Glutamatergic neuron (in vitro differentiated cells): ENCODE measurements at regions not wholly inside any gene's neighbourhood (a gene's known extent, or its start where the extent isn't known, plus 50 kb on each side); places are given as distances from the start of the nearest gene placed in this dataset.

ENCODE experiments used
- DNase-seq: peaks from one replicate; pipeline ENCODE4 v3.0.0; 2022
- H3K27ac Mint-ChIP-seq: one replicate; pipeline ENCODE4 v1.8.0; 2020; ENCODE audit warnings: mild to moderate bottlenecking, mixed read lengths, inconsistent platforms; ENCODE audit not compliant: unreplicated experiment
- H3K27me3 Mint-ChIP-seq: one replicate; pipeline ENCODE4 v1.8.0; 2020; ENCODE audit warnings: mild to moderate bottlenecking, moderate library complexity, mixed read lengths, inconsistent platforms; ENCODE audit not compliant: unreplicated experiment
- H3K36me3 Mint-ChIP-seq: one replicate; pipeline ENCODE4 v1.8.0; 2020; ENCODE audit warnings: mild to moderate bottlenecking, mixed read lengths, inconsistent platforms; ENCODE audit not compliant: unreplicated experiment
- H3K4me1 Mint-ChIP-seq: one replicate; pipeline ENCODE4 v1.8.0; 2020; ENCODE audit warnings: mild to moderate bottlenecking, low read depth, mixed read lengths, inconsistent platforms; ENCODE audit not compliant: unreplicated experiment
- H3K4me3 Mint-ChIP-seq: one replicate; pipeline ENCODE4 v1.8.0; 2020; ENCODE audit warnings: mild to moderate bottlenecking, mixed read lengths, inconsistent platforms; ENCODE audit not compliant: unreplicated experiment
- H3K9me3 Mint-ChIP-seq: one replicate; pipeline ENCODE4 v1.8.0; 2020; ENCODE audit warnings: mild to moderate bottlenecking, moderate library complexity, mixed read lengths, inconsistent platforms; ENCODE audit not compliant: unreplicated experiment
- TF ChIP-seq, protein P1 (sequence below): fragments of 200-600 bp; sonication (generic); IDR thresholded peaks from one replicate; pipeline ENCODE4 v1.5.0; 2021; ENCODE audit not compliant: partially characterized antibody, unreplicated experiment

DNA sequence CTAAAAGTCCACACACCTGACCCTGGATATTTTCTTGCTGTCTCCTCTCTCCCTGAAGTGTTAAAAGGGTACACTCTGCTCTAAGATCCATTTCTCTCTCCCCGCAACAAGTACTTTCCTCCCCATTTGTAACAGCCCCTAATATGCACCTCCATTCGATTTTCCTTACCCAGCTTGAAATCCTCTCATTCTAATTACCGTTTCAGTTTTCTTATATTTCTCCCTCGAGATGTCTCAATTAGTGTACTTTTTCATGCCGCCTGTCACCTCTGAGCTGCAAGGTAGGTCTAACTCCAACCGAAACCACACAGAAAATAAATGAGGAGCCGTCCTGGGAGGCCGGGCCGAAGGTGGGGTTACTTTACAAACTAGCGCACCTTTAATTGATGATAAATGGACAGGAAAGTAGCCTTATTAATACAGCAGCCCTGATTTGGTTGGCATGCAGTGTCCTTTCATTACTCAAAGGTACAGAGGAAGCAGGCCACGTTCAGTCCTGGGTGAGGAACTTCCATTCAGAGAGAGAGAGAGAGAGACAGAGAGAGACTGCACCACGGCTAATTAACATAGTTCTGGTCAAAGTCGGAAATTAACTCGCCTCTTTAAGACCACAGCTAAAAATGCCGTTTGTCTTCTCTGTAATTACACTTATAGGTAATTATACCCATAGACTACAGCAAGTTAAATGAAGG is 319.9 kb downstream of the ARRDC4 start:
- H3K9me3 Mint-ChIP-seq: no peaks in the 10 kb centered on the region
- H3K36me3 Mint-ChIP-seq: peaks cover 4% of the 10 kb centered on the region
- no peak overlapping the region for H3K4me3 Mint-ChIP-seq
- H3K27me3 Mint-ChIP-seq: no peaks in the 10 kb centered on the region
- TF ChIP-seq, protein P1, sequence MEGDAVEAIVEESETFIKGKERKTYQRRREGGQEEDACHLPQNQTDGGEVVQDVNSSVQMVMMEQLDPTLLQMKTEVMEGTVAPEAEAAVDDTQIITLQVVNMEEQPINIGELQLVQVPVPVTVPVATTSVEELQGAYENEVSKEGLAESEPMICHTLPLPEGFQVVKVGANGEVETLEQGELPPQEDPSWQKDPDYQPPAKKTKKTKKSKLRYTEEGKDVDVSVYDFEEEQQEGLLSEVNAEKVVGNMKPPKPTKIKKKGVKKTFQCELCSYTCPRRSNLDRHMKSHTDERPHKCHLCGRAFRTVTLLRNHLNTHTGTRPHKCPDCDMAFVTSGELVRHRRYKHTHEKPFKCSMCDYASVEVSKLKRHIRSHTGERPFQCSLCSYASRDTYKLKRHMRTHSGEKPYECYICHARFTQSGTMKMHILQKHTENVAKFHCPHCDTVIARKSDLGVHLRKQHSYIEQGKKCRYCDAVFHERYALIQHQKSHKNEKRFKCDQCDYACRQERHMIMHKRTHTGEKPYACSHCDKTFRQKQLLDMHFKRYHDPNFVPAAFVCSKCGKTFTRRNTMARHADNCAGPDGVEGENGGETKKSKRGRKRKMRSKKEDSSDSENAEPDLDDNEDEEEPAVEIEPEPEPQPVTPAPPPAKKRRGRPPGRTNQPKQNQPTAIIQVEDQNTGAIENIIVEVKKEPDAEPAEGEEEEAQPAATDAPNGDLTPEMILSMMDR: no peak
- H3K4me1 Mint-ChIP-seq: no peaks in the 10 kb centered on the region
- H3K27ac Mint-ChIP-seq: no peak overlapping the region
- no peak for DNase-seq

DNA sequence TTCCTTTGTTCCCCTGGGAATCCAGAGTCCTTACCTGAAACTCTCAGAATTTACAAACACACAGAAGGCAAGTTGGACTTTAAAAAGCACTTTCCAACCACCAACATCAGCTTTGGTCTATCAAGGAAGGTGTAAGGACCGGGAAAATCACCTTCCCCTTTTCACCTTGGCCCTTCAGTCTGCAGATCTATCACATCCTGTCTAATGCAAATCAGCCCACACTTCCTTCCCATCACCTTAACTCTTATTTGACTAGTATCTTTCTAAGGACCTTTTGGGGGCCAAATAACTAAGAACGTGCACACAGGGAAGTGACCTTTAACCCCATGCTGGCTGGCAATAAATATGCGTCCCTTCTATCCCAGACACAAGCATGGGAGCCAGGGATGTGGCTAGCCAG is 320.6 kb downstream of the ARRDC4 start:
- TF ChIP-seq, protein P1: no peak
- Mint-ChIP-seq H3K27ac (no peak overlapping the region), H3K36me3 (peaks cover 4% of the 10 kb centered on the region)

DNA sequence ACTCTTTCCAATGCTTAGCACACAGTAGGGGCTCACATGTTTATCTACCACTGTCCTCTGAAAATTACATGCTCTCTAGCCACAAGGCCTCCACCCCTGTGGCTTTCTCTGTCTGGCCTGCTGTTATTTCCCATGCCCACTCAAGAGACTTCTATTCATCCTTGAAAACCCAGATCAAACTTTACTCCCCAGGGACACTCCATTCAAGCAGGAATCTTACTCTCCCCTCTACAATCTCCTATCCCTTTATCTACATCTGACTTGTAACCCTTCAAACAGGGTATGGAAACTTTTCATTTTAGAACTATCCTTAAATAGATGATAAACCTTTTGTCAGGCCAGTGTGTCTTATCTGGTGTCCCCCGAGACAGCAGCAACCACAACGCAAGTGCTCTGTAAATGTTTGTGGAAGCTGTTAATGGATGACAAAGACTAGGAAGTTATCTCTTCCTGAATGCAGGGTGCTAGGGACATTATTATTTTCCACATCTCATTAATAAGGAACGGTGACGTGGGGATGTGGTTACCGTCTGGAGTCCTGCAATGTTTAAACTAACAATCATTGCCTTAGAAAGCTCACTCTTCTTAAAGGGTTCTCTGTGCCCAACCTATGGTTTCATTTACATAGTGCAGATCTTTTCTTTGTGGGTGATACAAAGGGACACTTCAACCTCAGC is 322.3 kb downstream of the ARRDC4 start:
- Mint-ChIP-seq H3K4me3 (no peak overlapping the region), H3K27me3 (no peaks in the 10 kb centered on the region), H3K36me3 (no peaks in the 10 kb centered on the region), H3K27ac (no peak overlapping the region), H3K4me1 (no peaks in the 10 kb centered on the region), H3K9me3 (no peaks in the 10 kb centered on the region)
- DNase-seq: no peak
- TF ChIP-seq, protein P1: no peak

More for the DNA sequence above, 320.6 kb downstream of the ARRDC4 start:
- no peak for DNase-seq
- Mint-ChIP-seq H3K9me3 (no peaks in the 10 kb centered on the region), H3K27me3 (no peaks in the 10 kb centered on the region), H3K4me1 (no peaks in the 10 kb centered on the region), H3K4me3 (no peak overlapping the region)

DNA sequence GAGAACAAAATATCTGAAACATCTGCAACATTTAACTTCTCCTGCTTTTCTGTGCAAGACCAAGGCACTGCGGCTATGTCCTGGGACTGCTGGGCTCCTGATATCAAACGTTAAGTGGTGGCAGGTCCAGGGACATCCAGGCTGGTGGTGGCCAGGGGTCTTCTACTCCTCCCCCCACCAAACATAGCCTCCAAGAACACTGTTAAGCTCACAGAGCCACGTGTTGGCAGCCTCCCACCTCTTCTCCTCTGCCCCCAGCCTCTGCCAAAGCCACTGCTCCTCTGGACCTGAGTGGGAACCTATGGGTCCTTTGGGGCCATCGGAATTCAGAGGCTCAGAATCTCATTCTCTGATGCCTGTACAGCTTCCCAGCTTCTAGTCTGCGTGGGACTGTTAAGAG is 325.7 kb downstream of the ARRDC4 start:
- Mint-ChIP-seq H3K27me3 (no peaks in the 10 kb centered on the region), H3K9me3 (peaks cover 2% of the 10 kb centered on the region), H3K4me1 (no peaks in the 10 kb centered on the region), H3K4me3 (no peak overlapping the region), H3K36me3 (no peaks in the 10 kb centered on the region), H3K27ac (no peak overlapping the region)
- TF ChIP-seq, protein P1: no peak
- no peak for DNase-seq

DNA sequence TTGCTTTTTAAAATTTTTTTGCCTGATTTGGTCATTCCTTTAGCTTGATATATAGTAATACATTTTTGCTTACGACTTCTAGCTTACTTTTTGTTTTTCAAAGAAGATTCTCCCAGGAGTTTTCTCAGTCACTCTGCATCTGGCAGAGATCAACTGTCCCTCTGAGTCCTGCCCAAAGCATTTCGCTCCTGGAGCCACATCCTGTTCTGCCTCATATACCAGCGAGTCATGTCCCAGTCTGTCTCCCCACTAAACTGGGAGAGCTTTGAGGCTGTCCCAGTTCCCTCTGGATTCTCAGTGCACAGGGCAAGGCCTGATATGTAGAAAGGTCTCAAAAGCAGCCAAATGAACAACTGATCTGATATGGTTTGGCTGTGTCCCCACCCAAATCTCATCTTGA is 326.3 kb downstream of the ARRDC4 start:
- no peaks in the 10 kb centered on the region for H3K4me1 Mint-ChIP-seq
- no peaks in the 10 kb centered on the region for H3K36me3 Mint-ChIP-seq
- H3K27ac Mint-ChIP-seq: no peak overlapping the region
- H3K27me3 Mint-ChIP-seq: no peaks in the 10 kb centered on the region
- TF ChIP-seq, protein P1: no peak
- H3K4me3 Mint-ChIP-seq: no peak overlapping the region
- peaks cover 2% of the 10 kb centered on the region for H3K9me3 Mint-ChIP-seq
- DNase-seq: no peak
